ENCODE measurements at regions not wholly inside any gene's neighbourhood (a gene's known extent, or its start where the extent isn't known, plus 50 kb on each side); places are given as distances from the start of the nearest gene placed in this dataset.

DNA sequence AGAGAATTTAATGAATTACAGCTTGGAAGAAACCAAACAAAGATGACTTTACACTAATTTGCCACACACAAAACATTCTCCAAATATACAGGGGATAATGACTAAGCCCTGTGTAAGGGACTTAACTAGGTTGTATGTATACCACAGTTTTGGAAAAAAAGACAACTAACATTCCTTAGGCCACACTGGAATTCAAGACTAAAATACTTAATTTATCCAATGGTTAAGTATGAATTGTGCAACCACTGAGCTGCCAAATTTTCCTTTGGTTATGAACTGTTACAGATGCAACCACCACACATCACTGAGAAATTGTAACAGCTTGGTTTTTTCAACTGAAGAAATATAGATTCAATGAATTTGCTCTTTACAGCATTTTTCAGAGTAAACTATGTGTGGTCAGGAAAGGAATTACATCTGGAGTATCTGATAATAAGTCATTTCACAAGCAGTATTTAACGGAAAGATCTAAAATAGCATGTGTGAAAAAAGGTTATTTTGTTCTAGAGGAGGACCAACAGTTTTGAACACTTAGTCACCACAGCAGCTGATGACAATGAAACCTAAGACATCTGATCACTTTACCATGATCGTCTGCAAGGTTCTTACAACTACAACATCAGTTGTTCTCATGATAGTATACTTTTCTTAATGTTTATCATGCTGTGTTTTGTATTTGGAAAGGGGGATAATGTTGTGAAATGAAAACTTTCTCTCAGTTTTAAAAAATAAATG lies 318.8 kb downstream of the BCKDHB start:
- TF ChIP-seq, protein P1, sequence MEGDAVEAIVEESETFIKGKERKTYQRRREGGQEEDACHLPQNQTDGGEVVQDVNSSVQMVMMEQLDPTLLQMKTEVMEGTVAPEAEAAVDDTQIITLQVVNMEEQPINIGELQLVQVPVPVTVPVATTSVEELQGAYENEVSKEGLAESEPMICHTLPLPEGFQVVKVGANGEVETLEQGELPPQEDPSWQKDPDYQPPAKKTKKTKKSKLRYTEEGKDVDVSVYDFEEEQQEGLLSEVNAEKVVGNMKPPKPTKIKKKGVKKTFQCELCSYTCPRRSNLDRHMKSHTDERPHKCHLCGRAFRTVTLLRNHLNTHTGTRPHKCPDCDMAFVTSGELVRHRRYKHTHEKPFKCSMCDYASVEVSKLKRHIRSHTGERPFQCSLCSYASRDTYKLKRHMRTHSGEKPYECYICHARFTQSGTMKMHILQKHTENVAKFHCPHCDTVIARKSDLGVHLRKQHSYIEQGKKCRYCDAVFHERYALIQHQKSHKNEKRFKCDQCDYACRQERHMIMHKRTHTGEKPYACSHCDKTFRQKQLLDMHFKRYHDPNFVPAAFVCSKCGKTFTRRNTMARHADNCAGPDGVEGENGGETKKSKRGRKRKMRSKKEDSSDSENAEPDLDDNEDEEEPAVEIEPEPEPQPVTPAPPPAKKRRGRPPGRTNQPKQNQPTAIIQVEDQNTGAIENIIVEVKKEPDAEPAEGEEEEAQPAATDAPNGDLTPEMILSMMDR (IDR thresholded peaks at IDR 0.05 in 2 of 3, conservative IDR thresholded peaks at IDR 0.05 in 1 of 3; ENCODE audit: control insufficient read depth in 2 of 3, extremely low read depth in 1 of 3, insufficient read depth in 1 of 3, low read depth in 3 of 3, low read length in 3 of 3), result no peak
- no peak for TF ChIP-seq EGR1 (IDR thresholded peaks at IDR 0.05; ENCODE audit: borderline replicate concordance in 1 of 2, low read depth in 2 of 2, low read length in 2 of 2)
- TF ChIP-seq SMAD1 (IDR thresholded peaks at IDR 0.05; ENCODE audit: low read depth, partially characterized antibody), result no peak
- no peak for TF ChIP-seq POLR2A (IDR thresholded peaks at IDR 0.05; ENCODE audit: low read depth, low read length)
- TF ChIP-seq, protein P2, sequence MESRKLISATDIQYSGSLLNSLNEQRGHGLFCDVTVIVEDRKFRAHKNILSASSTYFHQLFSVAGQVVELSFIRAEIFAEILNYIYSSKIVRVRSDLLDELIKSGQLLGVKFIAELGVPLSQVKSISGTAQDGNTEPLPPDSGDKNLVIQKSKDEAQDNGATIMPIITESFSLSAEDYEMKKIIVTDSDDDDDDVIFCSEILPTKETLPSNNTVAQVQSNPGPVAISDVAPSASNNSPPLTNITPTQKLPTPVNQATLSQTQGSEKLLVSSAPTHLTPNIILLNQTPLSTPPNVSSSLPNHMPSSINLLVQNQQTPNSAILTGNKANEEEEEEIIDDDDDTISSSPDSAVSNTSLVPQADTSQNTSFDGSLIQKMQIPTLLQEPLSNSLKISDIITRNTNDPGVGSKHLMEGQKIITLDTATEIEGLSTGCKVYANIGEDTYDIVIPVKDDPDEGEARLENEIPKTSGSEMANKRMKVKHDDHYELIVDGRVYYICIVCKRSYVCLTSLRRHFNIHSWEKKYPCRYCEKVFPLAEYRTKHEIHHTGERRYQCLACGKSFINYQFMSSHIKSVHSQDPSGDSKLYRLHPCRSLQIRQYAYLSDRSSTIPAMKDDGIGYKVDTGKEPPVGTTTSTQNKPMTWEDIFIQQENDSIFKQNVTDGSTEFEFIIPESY (IDR thresholded peaks at IDR 0.05), result no peak
